AG04449 (cell line): ENCODE measurements at regions not wholly inside any gene's neighbourhood (a gene's known extent, or its start where the extent isn't known, plus 50 kb on each side); places are given as distances from the start of the nearest gene placed in this dataset.

ENCODE experiments used
- CTCF ChIA-PET: fragments of 350-600 bp; formaldehyde crosslinking; extraction: SDS; loops from one replicate; lab custom pipeline; 2021; ENCODE audit warnings: antibody characterized with exemption; lab: Yijun Ruan, JAX
- POLR2A ChIA-PET: fragments of 400-600, 350-600 bp; formaldehyde crosslinking; extraction: SDS; loops from one replicate; lab custom pipeline; 2020; ENCODE audit warnings: antibody characterized with exemption, inconsistent platforms; lab: Yijun Ruan, JAX
- DNase-seq: peaks from one replicate; pipeline ENCODE4 v3.0.0-alpha.2; 2010; ENCODE audit warnings: low read depth, low spot score
- H3K4me3 ChIP-seq: 2 replicates; pipeline ENCODE4 v1.5.1; 2011; ENCODE audit warnings: low read depth, mild to moderate bottlenecking, control low read depth, low read length
- CTCF ChIP-seq: IDR thresholded peaks from one replicate; pipeline ENCODE4 v1.5.1; 2011; ENCODE audit warnings: mild to moderate bottlenecking, moderate library complexity, low read length, control low read depth, inconsistent platforms; ENCODE audit not compliant: insufficient read depth; ENCODE audit errors: missing control alignments

DNA sequence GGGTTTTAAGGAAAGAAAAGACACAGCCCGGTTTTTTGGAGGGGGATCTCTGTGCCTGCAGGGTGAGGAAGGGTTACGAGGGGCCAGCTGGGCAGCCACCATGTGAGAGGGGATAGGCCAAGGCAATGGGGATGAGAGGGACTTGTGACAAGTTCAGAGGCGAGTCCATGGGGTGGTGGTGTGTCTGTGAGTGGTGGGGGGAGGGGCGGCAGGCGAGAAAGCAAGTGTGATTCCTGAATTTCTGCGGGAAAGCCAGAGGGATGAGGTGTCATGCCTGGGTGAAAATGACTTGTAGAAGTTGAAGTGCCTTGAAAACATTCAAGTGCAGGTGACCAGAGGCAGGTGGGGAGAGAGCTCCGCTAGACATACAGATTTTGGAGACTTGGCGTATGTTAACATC lies 61.0 kb upstream of the RNF32 start:
- DNase-seq: no peak
- no peak for TF ChIP-seq CTCF
- ChIA-PET POLR2A (no interaction called here), CTCF (no interaction called here)
- no peak overlapping the region for H3K4me3 ChIP-seq

GRCh38 chr7:156578978-156579430 lies 61.6 kb upstream of the RNF32 start:
- POLR2A ChIA-PET: no interaction called here

DNA sequence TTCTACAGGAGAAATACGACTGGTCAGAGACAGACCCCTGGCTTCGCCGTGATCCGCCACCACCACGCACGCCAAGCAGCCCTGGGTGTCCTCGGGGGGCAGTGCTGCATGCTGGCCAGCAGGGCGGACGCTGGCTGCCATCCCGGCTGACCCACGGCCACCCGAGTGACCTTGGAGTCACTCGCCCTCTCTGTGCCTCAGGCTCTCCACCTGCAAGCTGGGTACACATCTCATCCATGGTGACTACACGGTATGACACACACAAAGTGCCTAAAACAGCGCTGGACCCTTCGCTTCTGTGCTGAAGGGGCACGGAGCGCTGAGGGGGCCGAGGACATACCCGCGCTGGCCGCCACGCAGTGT lies 62.0 kb upstream of the RNF32 start:
- no peak for DNase-seq
- no peak overlapping the region for H3K4me3 ChIP-seq
- TF ChIP-seq CTCF: no peak
- POLR2A ChIA-PET: no interaction called here
- CTCF ChIA-PET: no interaction called here

More at GRCh38 chr7:156578978-156579430, 61.6 kb upstream of the RNF32 start:
- CTCF ChIA-PET: no interaction called here
- DNase-seq: no peak
- no peak overlapping the region for H3K4me3 ChIP-seq
- TF ChIP-seq CTCF: no peak

GRCh38 chr7:156577645-156578577 lies 62.7 kb upstream of the RNF32 start:
- no peak for DNase-seq
- ChIA-PET POLR2A (no interaction called here), CTCF (no interaction called here)
- TF ChIP-seq CTCF: no peak
- H3K4me3 ChIP-seq: no peak overlapping the region

DNA sequence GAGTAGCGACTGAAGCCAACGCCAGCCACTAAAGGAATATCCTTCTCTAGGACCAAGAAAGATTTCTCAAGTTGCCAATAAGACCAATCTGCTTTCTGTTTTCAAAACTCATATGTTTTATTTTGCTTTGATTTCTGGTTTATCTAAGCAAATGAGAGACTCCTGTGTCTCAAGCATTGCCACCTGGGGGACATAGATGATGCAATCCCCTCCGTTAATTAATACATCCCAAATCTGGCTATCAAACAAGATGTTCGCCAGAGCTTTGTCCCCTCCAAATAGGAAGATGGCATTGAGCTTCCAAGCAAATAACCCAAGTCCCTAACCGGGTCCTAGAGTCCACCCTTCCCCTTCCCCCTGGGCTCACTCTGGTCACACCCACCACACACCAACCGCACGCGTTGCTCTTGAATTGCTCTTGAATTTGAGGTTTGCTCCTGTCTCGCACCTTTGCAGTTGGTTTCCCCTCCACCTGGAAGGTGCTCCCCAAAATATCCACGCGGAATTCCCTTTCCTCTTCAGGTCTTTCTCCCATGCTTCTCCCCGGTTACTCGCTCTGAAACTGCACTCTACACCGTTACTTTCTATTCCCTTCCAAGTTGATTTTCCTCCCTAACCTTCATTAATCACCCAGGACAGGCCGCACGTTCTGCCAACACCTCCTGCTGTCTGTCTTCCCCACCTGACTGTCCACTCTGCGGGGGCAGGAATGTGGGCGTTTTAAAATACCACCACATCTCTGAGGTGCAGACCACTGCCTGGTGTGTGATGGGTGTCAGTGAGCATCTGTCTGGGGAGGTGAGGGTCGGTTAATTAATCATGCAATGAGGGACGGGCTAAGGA lies 64.1 kb upstream of the RNF32 start:
- POLR2A ChIA-PET: no interaction called here
- no peak overlapping the region for H3K4me3 ChIP-seq
- DNase-seq: no peak
- CTCF ChIA-PET: no interaction called here
- no peak for TF ChIP-seq CTCF

GRCh38 chr7:156568258-156568657 lies 72.3 kb upstream of the RNF32 start:
- no peak for TF ChIP-seq CTCF
- no peak overlapping the region for H3K4me3 ChIP-seq
- POLR2A ChIA-PET: no interaction called here
- CTCF ChIA-PET: no interaction called here
- no peak for DNase-seq
